ENCODE measurements at regions not wholly inside any gene's neighbourhood (a gene's known extent, or its start where the extent isn't known, plus 50 kb on each side); places are given as distances from the start of the nearest gene placed in this dataset.

- H3K9ac ChIP-seq (ENCODE audit: low read depth, low read length, poor library complexity, severe bottlenecking): no peak overlapping the region
- H3K4me1 ChIP-seq (ENCODE audit: insufficient read depth, low read length, poor library complexity, severe bottlenecking): no peaks in the 10 kb centered on the region
- no peaks in the 10 kb centered on the region for H3F3A ChIP-seq (ENCODE audit: low read depth)
- no peak overlapping the region for H3K4me3 ChIP-seq (ENCODE audit: low read length, poor library complexity, severe bottlenecking)
- no peaks in the 10 kb centered on the region for H3K79me2 ChIP-seq (ENCODE audit: insufficient read depth, low read length)
- H3K9me3 ChIP-seq (ENCODE audit: insufficient read depth, low read depth, low read length): no peaks in the 10 kb centered on the region
- no peak overlapping the region for H2AFZ ChIP-seq (ENCODE audit: low read length)
- H3K4me2 ChIP-seq (ENCODE audit: low read depth, low read length, poor library complexity, severe bottlenecking): no peak overlapping the region
- H3K36me3 ChIP-seq (ENCODE audit: insufficient read depth, low read length): no peaks in the 10 kb centered on the region
- H3K9me2 ChIP-seq (replicated peaks; ENCODE audit: low read depth, low read length): no peaks in the 10 kb centered on the region
- TF ChIP-seq CTCF (conservative IDR thresholded peaks at IDR 0.05; ENCODE audit: low read length) (no peak), EZH2phosphoT487 (IDR thresholded peaks at IDR 0.05; ENCODE audit: borderline replicate concordance) (no peak)
- no peaks in the 10 kb centered on the region for H3K27me3 ChIP-seq (ENCODE audit: insufficient read depth, low read length, poor library complexity, severe bottlenecking)
- H4K20me1 ChIP-seq (ENCODE audit: insufficient read depth, low read length, poor library complexity, severe bottlenecking): no peaks in the 10 kb centered on the region
Measured at GRCh38 chr4:96729641-96730040, 889.7 kb downstream of the PDHA2 start.

- Histone ChIP-seq H3K4me3 (ENCODE audit: low read length, poor library complexity, severe bottlenecking) (no peak overlapping the region), H2AFZ (ENCODE audit: low read length) (no peak overlapping the region), H3K79me2 (ENCODE audit: insufficient read depth, low read length) (no peaks in the 10 kb centered on the region), H3K9me2 (replicated peaks; ENCODE audit: low read depth, low read length) (no peaks in the 10 kb centered on the region), H3K27me3 (ENCODE audit: insufficient read depth, low read length, poor library complexity, severe bottlenecking) (no peaks in the 10 kb centered on the region), H3K9ac (ENCODE audit: low read depth, low read length, poor library complexity, severe bottlenecking) (no peak overlapping the region), H4K20me1 (ENCODE audit: insufficient read depth, low read length, poor library complexity, severe bottlenecking) (no peaks in the 10 kb centered on the region), H3K4me2 (ENCODE audit: low read depth, low read length, poor library complexity, severe bottlenecking) (no peak overlapping the region), H3K36me3 (ENCODE audit: insufficient read depth, low read length) (no peaks in the 10 kb centered on the region), H3K9me3 (ENCODE audit: insufficient read depth, low read depth, low read length) (no peaks in the 10 kb centered on the region), H3F3A (ENCODE audit: low read depth) (no peaks in the 10 kb centered on the region), H3K4me1 (ENCODE audit: insufficient read depth, low read length, poor library complexity, severe bottlenecking) (no peaks in the 10 kb centered on the region)
- TF ChIP-seq CTCF (conservative IDR thresholded peaks at IDR 0.05; ENCODE audit: low read length): no peak
- TF ChIP-seq EZH2phosphoT487 (IDR thresholded peaks at IDR 0.05; ENCODE audit: borderline replicate concordance): no peak
Measured at GRCh38 chr4:96730432-96730831, 890.5 kb downstream of the PDHA2 start.

DNA sequence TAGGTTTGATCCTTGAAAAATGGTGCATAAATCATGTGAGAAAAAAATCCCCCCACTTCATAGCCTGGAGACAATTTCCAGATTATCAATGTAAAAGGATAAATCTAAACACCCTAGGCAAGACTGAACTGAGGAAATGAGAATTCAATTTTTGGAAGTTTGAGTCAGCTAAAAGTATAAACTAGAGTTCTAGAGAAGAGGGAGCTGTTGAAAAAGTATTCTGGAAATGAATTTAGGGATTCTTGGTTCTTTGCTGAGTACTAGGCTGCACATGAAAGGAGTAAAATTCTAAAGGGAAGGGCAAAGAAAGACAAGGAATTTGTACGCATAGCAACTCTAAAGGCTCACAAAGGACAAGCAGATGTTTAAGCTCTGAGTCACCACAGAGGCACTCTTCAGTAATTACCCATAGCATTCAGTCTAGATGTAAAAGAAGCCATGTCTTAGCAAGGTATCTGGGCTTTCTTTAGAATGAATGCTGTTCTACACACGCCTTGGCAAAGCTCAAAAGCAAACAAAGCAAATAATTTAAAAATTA is 896.5 kb downstream of the PDHA2 start:
- no peaks in the 10 kb centered on the region for H4K20me1 ChIP-seq (ENCODE audit: insufficient read depth, low read length, poor library complexity, severe bottlenecking)
- TF ChIP-seq CTCF (conservative IDR thresholded peaks at IDR 0.05; ENCODE audit: low read length): no peak
- no peak for TF ChIP-seq EZH2phosphoT487 (IDR thresholded peaks at IDR 0.05; ENCODE audit: borderline replicate concordance)

More for the DNA sequence above, 896.5 kb downstream of the PDHA2 start:
- H3K27me3 ChIP-seq (ENCODE audit: insufficient read depth, low read length, poor library complexity, severe bottlenecking): no peaks in the 10 kb centered on the region
- no peak overlapping the region for H3K4me3 ChIP-seq (ENCODE audit: low read length, poor library complexity, severe bottlenecking)
- H3K9me3 ChIP-seq (ENCODE audit: insufficient read depth, low read depth, low read length): no peaks in the 10 kb centered on the region
- H3K36me3 ChIP-seq (ENCODE audit: insufficient read depth, low read length): no peaks in the 10 kb centered on the region
- no peaks in the 10 kb centered on the region for H3K79me2 ChIP-seq (ENCODE audit: insufficient read depth, low read length)
- H3K4me2 ChIP-seq (ENCODE audit: low read depth, low read length, poor library complexity, severe bottlenecking): no peak overlapping the region
- H3F3A ChIP-seq (ENCODE audit: low read depth): no peaks in the 10 kb centered on the region
- H3K9me2 ChIP-seq (replicated peaks; ENCODE audit: low read depth, low read length): no peaks in the 10 kb centered on the region
- H2AFZ ChIP-seq (ENCODE audit: low read length): no peak overlapping the region
- H3K9ac ChIP-seq (ENCODE audit: low read depth, low read length, poor library complexity, severe bottlenecking): no peak overlapping the region
- no peaks in the 10 kb centered on the region for H3K4me1 ChIP-seq (ENCODE audit: insufficient read depth, low read length, poor library complexity, severe bottlenecking)
